ENCODE measurements at regions not wholly inside any gene's neighbourhood (a gene's known extent, or its start where the extent isn't known, plus 50 kb on each side); places are given as distances from the start of the nearest gene placed in this dataset.

DNA sequence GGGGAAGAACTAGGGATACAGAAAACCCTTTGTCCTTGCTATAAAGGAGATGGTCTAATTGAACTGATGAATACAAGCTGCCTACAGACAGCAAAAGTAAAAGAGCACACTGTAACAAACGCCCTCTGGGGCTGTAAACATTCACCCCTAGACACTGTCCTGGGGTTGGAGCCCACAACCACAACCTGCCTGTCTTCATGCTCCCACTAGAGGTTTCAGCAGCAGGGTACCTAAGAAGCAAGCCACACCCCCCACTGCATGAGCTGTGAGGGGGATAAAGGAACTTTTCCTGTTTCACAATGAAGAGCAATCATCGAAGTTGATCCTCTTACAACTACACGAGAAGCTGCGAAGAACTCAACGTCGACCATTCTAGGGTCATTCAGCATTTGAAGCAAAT, 90.5 kb upstream of the LUZP2 start:
- no peaks in the 10 kb centered on the region for H3K27me3 ChIP-seq
- no peaks in the 10 kb centered on the region for H4K20me1 ChIP-seq (ENCODE audit: low read depth)
- no peak overlapping the region for H3K4me3 ChIP-seq
- no peaks in the 10 kb centered on the region for H3K27me3 Mint-ChIP-seq (ENCODE audit: insufficient read depth, low read depth)
- H3K36me3 ChIP-seq, result no peaks in the 10 kb centered on the region
- TF ChIP-seq, protein P1, sequence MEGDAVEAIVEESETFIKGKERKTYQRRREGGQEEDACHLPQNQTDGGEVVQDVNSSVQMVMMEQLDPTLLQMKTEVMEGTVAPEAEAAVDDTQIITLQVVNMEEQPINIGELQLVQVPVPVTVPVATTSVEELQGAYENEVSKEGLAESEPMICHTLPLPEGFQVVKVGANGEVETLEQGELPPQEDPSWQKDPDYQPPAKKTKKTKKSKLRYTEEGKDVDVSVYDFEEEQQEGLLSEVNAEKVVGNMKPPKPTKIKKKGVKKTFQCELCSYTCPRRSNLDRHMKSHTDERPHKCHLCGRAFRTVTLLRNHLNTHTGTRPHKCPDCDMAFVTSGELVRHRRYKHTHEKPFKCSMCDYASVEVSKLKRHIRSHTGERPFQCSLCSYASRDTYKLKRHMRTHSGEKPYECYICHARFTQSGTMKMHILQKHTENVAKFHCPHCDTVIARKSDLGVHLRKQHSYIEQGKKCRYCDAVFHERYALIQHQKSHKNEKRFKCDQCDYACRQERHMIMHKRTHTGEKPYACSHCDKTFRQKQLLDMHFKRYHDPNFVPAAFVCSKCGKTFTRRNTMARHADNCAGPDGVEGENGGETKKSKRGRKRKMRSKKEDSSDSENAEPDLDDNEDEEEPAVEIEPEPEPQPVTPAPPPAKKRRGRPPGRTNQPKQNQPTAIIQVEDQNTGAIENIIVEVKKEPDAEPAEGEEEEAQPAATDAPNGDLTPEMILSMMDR (IDR thresholded peaks at IDR 0.05), result no peak
- TF ChIP-seq EZH2phosphoT487 (IDR thresholded peaks at IDR 0.05), result no peak
- no peak for TF ChIP-seq EZH2 (IDR thresholded peaks at IDR 0.05)
- no peak overlapping the region for H3K9ac ChIP-seq
- H3K36me3 Mint-ChIP-seq, result no peaks in the 10 kb centered on the region
- no peaks in the 10 kb centered on the region for H3F3A ChIP-seq (ENCODE audit: low read depth)
- H3K79me2 ChIP-seq (ENCODE audit: low read depth), result no peaks in the 10 kb centered on the region
- H2AFZ ChIP-seq (replicated peaks), result no peak overlapping the region
- no peaks in the 10 kb centered on the region for H3K4me1 ChIP-seq
- H3K4me2 ChIP-seq, result no peak overlapping the region
- H3K9me3 Mint-ChIP-seq, result no peaks in the 10 kb centered on the region
- H3K4me3 Mint-ChIP-seq, result no peak overlapping the region
- H3K9me3 ChIP-seq (ENCODE audit: low read depth), result no peaks in the 10 kb centered on the region
- peak; percentile 34 for DNase-seq (ENCODE audit: low spot score)
- H3K27ac ChIP-seq, result no peak overlapping the region
- H3K27ac Mint-ChIP-seq, result no peak overlapping the region
- H3K4me1 Mint-ChIP-seq, result no peaks in the 10 kb centered on the region

DNA sequence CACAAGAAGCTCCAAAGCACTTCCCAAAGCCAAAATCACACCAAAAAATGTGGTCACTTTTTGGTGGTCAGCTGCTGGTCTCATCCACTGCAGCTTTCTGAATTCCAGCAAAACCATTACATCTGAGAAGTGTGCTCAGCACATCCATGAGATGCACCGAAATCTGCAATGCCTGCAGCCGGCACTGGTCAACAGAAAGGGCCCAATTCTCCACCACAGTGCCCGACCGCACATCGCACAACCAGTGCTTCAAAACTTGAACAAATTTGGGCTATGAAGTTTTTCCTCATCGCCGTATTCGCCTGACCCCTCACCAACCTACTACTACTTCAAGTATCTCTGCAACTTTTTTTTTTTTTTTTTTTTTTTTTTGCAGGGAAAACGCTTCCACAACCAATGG, 89.9 kb upstream of the LUZP2 start:
- no peaks in the 10 kb centered on the region for H4K20me1 ChIP-seq (ENCODE audit: low read depth)
- no peaks in the 10 kb centered on the region for H3K4me1 ChIP-seq
- TF ChIP-seq EZH2 (IDR thresholded peaks at IDR 0.05) (no peak), EZH2phosphoT487 (IDR thresholded peaks at IDR 0.05) (no peak)
- TF ChIP-seq, protein P1 (IDR thresholded peaks at IDR 0.05), result no peak
- Mint-ChIP-seq H3K36me3 (no peaks in the 10 kb centered on the region), H3K27me3 (ENCODE audit: insufficient read depth, low read depth) (no peaks in the 10 kb centered on the region), H3K4me1 (no peaks in the 10 kb centered on the region), H3K27ac (no peak overlapping the region), H3K9me3 (no peaks in the 10 kb centered on the region), H3K4me3 (no peak overlapping the region)
- no peaks in the 10 kb centered on the region for H3F3A ChIP-seq (ENCODE audit: low read depth)
- no peak overlapping the region for H3K4me3 ChIP-seq
- H3K27me3 ChIP-seq, result no peaks in the 10 kb centered on the region
- H3K9me3 ChIP-seq (ENCODE audit: low read depth), result no peaks in the 10 kb centered on the region
- no peaks in the 10 kb centered on the region for H3K79me2 ChIP-seq (ENCODE audit: low read depth)
- DNase-seq (ENCODE audit: low spot score), result no peak
- no peaks in the 10 kb centered on the region for H3K36me3 ChIP-seq
- H2AFZ ChIP-seq (replicated peaks), result no peak overlapping the region
- H3K27ac ChIP-seq, result no peak overlapping the region
- H3K4me2 ChIP-seq, result no peak overlapping the region
- no peak overlapping the region for H3K9ac ChIP-seq

DNA sequence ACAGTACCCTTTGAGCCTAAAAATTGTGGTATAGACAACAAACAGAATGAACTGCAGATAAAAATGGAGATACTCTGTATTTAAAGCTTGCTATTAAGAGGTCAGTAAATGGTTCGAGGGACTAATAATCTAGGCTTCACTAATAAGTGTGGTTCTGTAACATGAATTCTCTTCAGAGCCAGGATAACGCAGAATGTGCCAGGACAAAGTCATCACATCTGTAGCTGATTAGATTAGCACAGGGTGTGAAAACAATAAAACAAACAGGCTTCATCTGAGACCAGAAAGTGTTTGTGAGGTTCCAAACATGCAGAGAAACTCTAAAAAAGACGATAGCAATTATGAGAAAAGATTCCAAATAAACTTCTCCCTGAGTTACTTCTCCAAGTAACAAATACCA, 89.1 kb upstream of the LUZP2 start:
- Histone ChIP-seq H3K36me3 (no peaks in the 10 kb centered on the region), H3K27ac (no peak overlapping the region), H2AFZ (replicated peaks) (no peak overlapping the region), H3K79me2 (ENCODE audit: low read depth) (no peaks in the 10 kb centered on the region), H3K4me3 (no peak overlapping the region), H4K20me1 (ENCODE audit: low read depth) (no peaks in the 10 kb centered on the region), H3K9me3 (ENCODE audit: low read depth) (no peaks in the 10 kb centered on the region), H3K9ac (no peak overlapping the region), H3K27me3 (no peaks in the 10 kb centered on the region), H3F3A (ENCODE audit: low read depth) (no peaks in the 10 kb centered on the region), H3K4me2 (no peak overlapping the region), H3K4me1 (no peaks in the 10 kb centered on the region)
- Mint-ChIP-seq H3K4me3 (no peak overlapping the region), H3K36me3 (no peaks in the 10 kb centered on the region), H3K9me3 (no peaks in the 10 kb centered on the region), H3K4me1 (no peaks in the 10 kb centered on the region), H3K27ac (no peak overlapping the region), H3K27me3 (ENCODE audit: insufficient read depth, low read depth) (no peaks in the 10 kb centered on the region)
- no peak for TF ChIP-seq EZH2phosphoT487 (IDR thresholded peaks at IDR 0.05)
- TF ChIP-seq EZH2 (IDR thresholded peaks at IDR 0.05), result no peak
- TF ChIP-seq, protein P1 (IDR thresholded peaks at IDR 0.05), result no peak
- no peak for DNase-seq (ENCODE audit: low spot score)

DNA sequence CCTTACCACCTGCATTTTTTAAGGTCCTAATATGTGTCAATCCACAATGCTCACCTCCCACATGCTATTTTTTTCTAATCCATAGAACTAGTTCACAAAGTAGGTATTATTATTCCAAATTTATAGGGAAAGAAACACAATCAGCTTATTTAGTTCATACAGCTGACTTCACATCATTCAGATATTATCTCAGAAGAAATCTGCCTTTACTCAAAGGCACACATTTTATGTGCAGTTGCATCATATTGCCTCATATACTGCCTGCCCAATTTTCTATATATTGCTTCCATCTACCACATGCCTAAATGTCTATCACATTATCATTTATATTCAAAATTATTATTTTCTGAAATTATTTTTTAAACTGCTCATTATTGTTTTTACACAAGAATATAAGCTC, 88.7 kb upstream of the LUZP2 start:
- H4K20me1 ChIP-seq (ENCODE audit: low read depth), result no peaks in the 10 kb centered on the region
- no peaks in the 10 kb centered on the region for H3K27me3 ChIP-seq
- no peak for TF ChIP-seq EZH2 (IDR thresholded peaks at IDR 0.05)
- TF ChIP-seq EZH2phosphoT487 (IDR thresholded peaks at IDR 0.05), result no peak
- TF ChIP-seq, protein P1 (IDR thresholded peaks at IDR 0.05), result no peak
- H3K9me3 Mint-ChIP-seq, result no peaks in the 10 kb centered on the region
- H3K4me1 ChIP-seq, result no peaks in the 10 kb centered on the region
- H3K27ac Mint-ChIP-seq, result no peak overlapping the region
- H2AFZ ChIP-seq (replicated peaks), result no peak overlapping the region
- H3F3A ChIP-seq (ENCODE audit: low read depth), result no peaks in the 10 kb centered on the region
- H3K36me3 Mint-ChIP-seq, result no peaks in the 10 kb centered on the region
- no peaks in the 10 kb centered on the region for H3K36me3 ChIP-seq
- no peak overlapping the region for H3K9ac ChIP-seq
- no peak overlapping the region for H3K4me3 ChIP-seq
- H3K4me3 Mint-ChIP-seq, result no peak overlapping the region
- H3K27ac ChIP-seq, result no peak overlapping the region
- no peaks in the 10 kb centered on the region for H3K9me3 ChIP-seq (ENCODE audit: low read depth)
- no peaks in the 10 kb centered on the region for H3K4me1 Mint-ChIP-seq
- no peak overlapping the region for H3K4me2 ChIP-seq
- H3K79me2 ChIP-seq (ENCODE audit: low read depth), result no peaks in the 10 kb centered on the region
- H3K27me3 Mint-ChIP-seq (ENCODE audit: insufficient read depth, low read depth), result no peaks in the 10 kb centered on the region
- DNase-seq (ENCODE audit: low spot score), result no peak

All from neural progenitor cell (in vitro differentiated cells).